Chondrocyte (in vitro differentiated cells): ENCODE measurements at regions not wholly inside any gene's neighbourhood (a gene's known extent, or its start where the extent isn't known, plus 50 kb on each side); places are given as distances from the start of the nearest gene placed in this dataset.
"Not testable (repeated sequence)": the region's sequence is repeated elsewhere in the genome, so short reads cannot be mapped to it uniquely, and the experiment has no call there.

ENCODE experiments used
- DNase-seq: peaks from one replicate; pipeline ENCODE4 v3.0.0; 2021; ENCODE audit warnings: mixed read lengths, low spot score
- H3K27ac Mint-ChIP-seq: one replicate; pipeline ENCODE4 v1.8.0; 2021; ENCODE audit warnings: mild to moderate bottlenecking, moderate library complexity, mixed read lengths; ENCODE audit not compliant: unreplicated experiment
- H3K27me3 Mint-ChIP-seq: 2 replicates; pipeline ENCODE4 v1.8.0; 2021; ENCODE audit warnings: low read depth, mixed read lengths
- H3K36me3 Mint-ChIP-seq: 2 replicates; pipeline ENCODE4 v1.8.0; 2021; ENCODE audit warnings: low read depth, mixed read lengths
- H3K4me1 Mint-ChIP-seq: 2 replicates; pipeline ENCODE4 v1.8.0; 2021; ENCODE audit warnings: low read depth, mild to moderate bottlenecking, mixed read lengths
- H3K4me3 Mint-ChIP-seq: one replicate; pipeline ENCODE4 v1.8.0; 2021; ENCODE audit warnings: mild to moderate bottlenecking, moderate library complexity, mixed read lengths; ENCODE audit not compliant: unreplicated experiment
- H3K9me3 Mint-ChIP-seq: 2 replicates; pipeline ENCODE4 v1.8.0; 2021; ENCODE audit warnings: low read depth, mixed read lengths
- TF ChIP-seq, protein P1 (sequence below): fragments of 200-600 bp; sonication (generic); IDR thresholded peaks from 2 replicates; pipeline ENCODE4 v1.5.0; 2021; ENCODE audit warnings: antibody characterized with exemption, mild to moderate bottlenecking, moderate library complexity

DNA sequence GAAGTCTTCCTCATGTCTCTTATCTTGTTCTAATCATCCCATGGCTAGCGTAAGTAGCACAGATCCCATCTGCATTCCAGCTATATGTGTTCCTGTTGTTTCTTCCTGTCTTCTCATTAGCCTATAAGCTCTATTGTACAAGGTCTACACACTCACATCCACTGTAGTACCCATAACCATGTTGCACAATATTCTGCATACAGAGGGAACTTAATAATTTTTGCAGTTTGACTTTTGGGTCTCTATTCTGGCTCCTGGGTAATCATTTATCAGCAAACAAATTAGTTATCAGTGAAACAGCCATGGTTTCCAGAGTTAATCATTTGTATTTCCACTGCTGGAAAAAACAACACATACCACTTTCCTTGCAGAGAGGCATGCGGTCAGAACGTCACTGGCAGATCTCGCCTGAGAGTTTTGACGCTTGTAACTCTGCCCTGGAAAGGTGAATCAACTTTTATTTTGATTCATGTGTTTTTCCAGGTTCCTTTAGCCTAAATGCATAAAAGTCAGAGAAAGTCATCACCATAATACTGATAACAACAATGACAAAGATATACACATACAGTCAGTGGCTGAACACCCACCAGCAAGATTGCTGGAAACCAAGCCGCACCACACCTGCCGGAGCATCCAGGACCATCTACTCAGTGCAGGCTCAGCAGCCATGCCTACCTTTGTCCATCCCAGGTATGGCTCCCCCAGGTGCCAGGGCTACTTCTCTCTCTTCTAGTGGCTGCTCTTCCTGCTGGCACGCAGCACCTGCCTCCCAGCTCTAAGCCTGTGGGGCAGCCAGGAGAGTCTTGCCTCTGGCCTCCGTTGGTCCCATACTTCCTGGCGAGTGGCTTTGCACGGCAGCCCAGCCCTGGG, 158.2 kb downstream of the QRSL1 start:
- no peak for DNase-seq
- no peaks in the 10 kb centered on the region for H3K4me1 Mint-ChIP-seq
- no peak overlapping the region for H3K27ac Mint-ChIP-seq
- no peaks in the 10 kb centered on the region for H3K36me3 Mint-ChIP-seq
- TF ChIP-seq, protein P1, sequence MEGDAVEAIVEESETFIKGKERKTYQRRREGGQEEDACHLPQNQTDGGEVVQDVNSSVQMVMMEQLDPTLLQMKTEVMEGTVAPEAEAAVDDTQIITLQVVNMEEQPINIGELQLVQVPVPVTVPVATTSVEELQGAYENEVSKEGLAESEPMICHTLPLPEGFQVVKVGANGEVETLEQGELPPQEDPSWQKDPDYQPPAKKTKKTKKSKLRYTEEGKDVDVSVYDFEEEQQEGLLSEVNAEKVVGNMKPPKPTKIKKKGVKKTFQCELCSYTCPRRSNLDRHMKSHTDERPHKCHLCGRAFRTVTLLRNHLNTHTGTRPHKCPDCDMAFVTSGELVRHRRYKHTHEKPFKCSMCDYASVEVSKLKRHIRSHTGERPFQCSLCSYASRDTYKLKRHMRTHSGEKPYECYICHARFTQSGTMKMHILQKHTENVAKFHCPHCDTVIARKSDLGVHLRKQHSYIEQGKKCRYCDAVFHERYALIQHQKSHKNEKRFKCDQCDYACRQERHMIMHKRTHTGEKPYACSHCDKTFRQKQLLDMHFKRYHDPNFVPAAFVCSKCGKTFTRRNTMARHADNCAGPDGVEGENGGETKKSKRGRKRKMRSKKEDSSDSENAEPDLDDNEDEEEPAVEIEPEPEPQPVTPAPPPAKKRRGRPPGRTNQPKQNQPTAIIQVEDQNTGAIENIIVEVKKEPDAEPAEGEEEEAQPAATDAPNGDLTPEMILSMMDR = no peak
- H3K4me3 Mint-ChIP-seq = no peak overlapping the region
- H3K9me3 Mint-ChIP-seq = no peaks in the 10 kb centered on the region
- H3K27me3 Mint-ChIP-seq = peaks cover 43% of the 10 kb centered on the region

DNA sequence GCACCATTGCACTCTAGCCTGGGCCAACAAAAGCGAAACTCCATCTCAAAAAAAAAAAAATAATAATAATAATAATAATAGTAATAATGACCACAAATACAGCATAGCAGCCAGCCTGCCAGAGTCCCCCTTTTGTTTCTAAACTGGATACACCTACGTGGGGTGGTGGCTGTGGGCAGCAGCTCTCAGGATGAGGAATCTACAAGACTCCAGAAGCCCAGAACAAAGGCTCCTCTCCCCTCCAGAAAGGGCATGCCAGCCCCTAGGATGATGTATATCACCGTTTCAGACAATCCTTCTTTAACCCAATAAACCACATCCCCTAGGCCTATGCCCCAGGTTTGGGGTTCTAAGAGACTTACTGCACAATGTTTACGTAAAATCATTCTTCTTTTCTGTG, 155.9 kb downstream of the QRSL1 start:
- TF ChIP-seq, protein P1 = no peak
- Mint-ChIP-seq H3K9me3 (no peaks in the 10 kb centered on the region), H3K27ac (no peak overlapping the region), H3K27me3 (peaks cover 36% of the 10 kb centered on the region), H3K36me3 (no peaks in the 10 kb centered on the region), H3K4me3 (no peak overlapping the region), H3K4me1 (no peaks in the 10 kb centered on the region)
- DNase-seq = no peak

DNA sequence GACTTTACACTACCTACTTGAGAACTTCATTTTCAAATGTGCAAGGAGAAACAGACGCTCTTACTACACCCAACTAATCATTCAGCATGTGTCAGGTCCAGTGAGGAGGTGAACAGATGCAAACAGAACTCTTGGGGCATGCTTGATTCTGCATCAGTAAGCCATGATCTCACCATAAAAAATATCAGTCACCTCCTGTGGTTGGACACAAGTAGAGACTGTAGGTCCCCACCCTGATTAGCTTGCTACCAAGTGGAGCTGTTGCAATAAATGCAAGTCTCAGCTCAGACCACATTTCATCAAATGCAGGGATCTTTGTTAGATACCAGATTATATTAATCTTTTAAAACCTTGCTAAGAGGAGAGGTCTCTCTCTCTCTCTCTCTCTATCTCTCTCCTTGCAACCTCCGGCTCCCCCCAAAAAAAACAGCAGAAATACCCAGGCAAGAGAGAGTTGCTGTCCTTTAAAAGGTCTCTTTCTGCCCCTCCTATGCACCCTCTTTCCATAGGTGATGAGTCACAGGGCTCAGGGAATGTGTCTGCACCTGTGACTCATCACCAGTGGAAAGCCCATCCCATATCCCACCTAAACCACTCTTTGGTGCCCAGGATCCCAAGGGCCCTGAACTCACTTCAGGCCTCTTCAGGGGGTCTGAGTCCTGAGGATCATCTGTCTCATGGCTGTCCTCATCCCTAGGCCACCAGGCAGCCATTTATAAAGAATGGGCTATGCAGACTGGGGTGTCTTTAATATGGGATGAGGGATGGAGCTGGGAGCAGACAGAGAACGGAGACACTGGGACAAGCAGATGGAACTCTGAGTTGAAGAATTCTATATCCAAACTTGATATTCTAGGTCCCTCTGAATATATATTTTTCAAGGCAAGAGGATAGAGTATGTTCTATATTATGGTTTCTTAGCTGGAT, 154.5 kb downstream of the QRSL1 start:
- Mint-ChIP-seq H3K4me3 (no peak overlapping the region), H3K36me3 (no peaks in the 10 kb centered on the region), H3K27ac (no peak overlapping the region), H3K9me3 (peaks cover 8% of the 10 kb centered on the region), H3K4me1 (no peaks in the 10 kb centered on the region), H3K27me3 (peaks cover 31% of the 10 kb centered on the region)
- DNase-seq = no peak
- TF ChIP-seq, protein P1 = no peak

DNA sequence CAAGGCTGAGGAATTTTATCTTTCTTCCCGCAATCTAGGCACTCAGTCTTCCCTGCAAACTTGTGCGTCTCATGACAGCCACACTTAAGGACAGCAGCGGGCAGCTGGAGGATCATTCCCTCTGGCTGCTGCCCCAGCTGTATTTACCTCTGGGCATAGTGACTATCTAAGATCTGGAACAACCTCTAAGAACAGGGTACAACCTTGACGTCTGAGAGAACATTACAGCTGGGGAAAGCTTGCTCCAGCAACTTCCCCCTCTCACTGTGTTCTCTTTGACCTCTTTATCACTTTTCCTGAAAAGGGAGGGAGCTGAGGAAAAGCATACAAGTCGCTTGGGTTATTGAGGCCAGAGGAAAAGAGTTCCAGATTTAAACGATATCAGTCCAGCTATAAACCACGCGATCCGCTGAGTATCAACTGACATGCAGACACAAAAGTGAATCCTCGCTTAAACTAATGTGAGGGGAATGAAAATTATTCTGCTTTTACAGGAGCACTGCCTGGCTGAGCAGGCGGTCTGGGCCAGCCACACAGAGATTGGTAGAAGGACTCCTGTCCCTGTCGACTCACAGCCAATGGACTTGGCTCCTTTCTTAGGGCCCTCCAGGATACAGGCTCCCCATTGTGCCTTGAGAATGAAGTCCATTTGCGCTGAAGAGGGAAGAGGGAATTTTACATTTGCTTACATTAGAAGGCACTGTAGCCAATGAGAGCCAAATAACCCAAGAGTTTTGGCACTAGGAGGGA, 153.3 kb downstream of the QRSL1 start:
- Mint-ChIP-seq H3K9me3 (peaks cover 8% of the 10 kb centered on the region), H3K27ac (no peak overlapping the region), H3K36me3 (no peaks in the 10 kb centered on the region), H3K4me3 (no peak overlapping the region), H3K27me3 (peaks cover 24% of the 10 kb centered on the region), H3K4me1 (no peaks in the 10 kb centered on the region)
- DNase-seq = no peak
- TF ChIP-seq, protein P1 = no peak

DNA sequence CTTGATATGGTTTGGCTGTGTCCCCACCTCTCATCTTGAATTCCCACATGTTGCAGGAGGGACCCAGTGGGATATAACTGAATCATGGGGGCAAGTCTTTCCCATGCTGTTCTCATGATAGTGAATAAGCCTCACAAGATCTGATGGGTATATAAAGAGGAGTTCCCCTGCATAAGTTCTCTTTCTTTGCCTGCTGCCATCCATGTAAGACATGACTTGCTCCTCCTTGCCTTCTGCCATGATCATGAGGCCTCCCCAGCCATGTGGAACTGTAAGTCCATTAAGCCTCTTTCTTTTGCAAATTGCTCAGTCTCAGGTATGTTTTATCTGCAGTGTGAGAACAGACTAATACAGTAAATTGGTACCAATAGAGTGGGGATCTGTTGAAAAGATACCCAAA, 150.2 kb downstream of the QRSL1 start:
- not testable (repeated sequence) for H3K4me1 Mint-ChIP-seq, H3K9me3 Mint-ChIP-seq, H3K4me3 Mint-ChIP-seq, H3K27ac Mint-ChIP-seq, DNase-seq, H3K36me3 Mint-ChIP-seq
- peaks cover 15% of the 10 kb centered on the region for H3K27me3 Mint-ChIP-seq
